ENCODE measurements at regions not wholly inside any gene's neighbourhood (a gene's known extent, or its start where the extent isn't known, plus 50 kb on each side); places are given as distances from the start of the nearest gene placed in this dataset.

- no peak for TF ChIP-seq CTCF (IDR thresholded peaks at IDR 0.05; ENCODE audit: low read depth, low read length, missing control alignments)
- DNase-seq (ENCODE audit: low read depth), result no peak
- H3K4me3 ChIP-seq (ENCODE audit: low read depth, low read length), result no peak overlapping the region
- in situ Hi-C loops (cut with HindIII; ENCODE audit: low sequenced_read_pairs), result no loop called here
These were observed 202.8 kb downstream of the SLIT2 start for GRCh38 chr4:20454515-20454914.

- no peak for DNase-seq (ENCODE audit: low read depth)
- no peak overlapping the region for H3K4me3 ChIP-seq (ENCODE audit: low read depth, low read length)
- TF ChIP-seq CTCF (IDR thresholded peaks at IDR 0.05; ENCODE audit: low read depth, low read length, missing control alignments), result no peak
- in situ Hi-C loops (cut with HindIII; ENCODE audit: low sequenced_read_pairs), result no loop called here
These were observed 204.7 kb downstream of the SLIT2 start for GRCh38 chr4:20456407-20456806.

GRCh38 chr4:20462426-20463175 lies 210.9 kb downstream of the SLIT2 start:
- TF ChIP-seq CTCF (IDR thresholded peaks at IDR 0.05; ENCODE audit: low read depth, low read length, missing control alignments), result no peak
- H3K4me3 ChIP-seq (ENCODE audit: low read depth, low read length), result no peak overlapping the region
- DNase-seq (ENCODE audit: low read depth), result no peak
- in situ Hi-C loops (cut with HindIII; ENCODE audit: low sequenced_read_pairs), result no loop called here

GRCh38 chr4:20463176-20463430 lies 211.4 kb downstream of the SLIT2 start:
- in situ Hi-C loops (cut with HindIII; ENCODE audit: low sequenced_read_pairs), result no loop called here
- TF ChIP-seq CTCF (IDR thresholded peaks at IDR 0.05; ENCODE audit: low read depth, low read length, missing control alignments), result no peak
- H3K4me3 ChIP-seq (ENCODE audit: low read depth, low read length), result no peak overlapping the region
- no peak for DNase-seq (ENCODE audit: low read depth)

- no peak overlapping the region for H3K4me3 ChIP-seq (ENCODE audit: low read depth, low read length)
- TF ChIP-seq CTCF (IDR thresholded peaks at IDR 0.05; ENCODE audit: low read depth, low read length, missing control alignments), result no peak
- in situ Hi-C loops (cut with HindIII; ENCODE audit: low sequenced_read_pairs), result no loop called here
- DNase-seq (ENCODE audit: low read depth), result no peak
These were observed 212.7 kb downstream of the SLIT2 start for GRCh38 chr4:20464381-20464780.

GRCh38 chr4:20474119-20474518 lies 222.4 kb downstream of the SLIT2 start:
- peak; percentile 22 for DNase-seq (ENCODE audit: low read depth)
- in situ Hi-C loops (cut with HindIII; ENCODE audit: low sequenced_read_pairs), result no loop called here
- H3K4me3 ChIP-seq (ENCODE audit: low read depth, low read length), result no peak overlapping the region
- TF ChIP-seq CTCF (IDR thresholded peaks at IDR 0.05; ENCODE audit: low read depth, low read length, missing control alignments), result no peak

Measured in astrocyte of the cerebellum (primary cell).